Spleen (tissue), 11 donors: ENCODE measurements at regions not wholly inside any gene's neighbourhood (a gene's known extent, or its start where the extent isn't known, plus 50 kb on each side); places are given as distances from the start of the nearest gene placed in this dataset.
"Not testable (repeated sequence)": the region's sequence is repeated elsewhere in the genome, so short reads cannot be mapped to it uniquely, and the experiment has no call there.

Source experiments
- DNase-seq: peaks from one replicate; pipeline ENCODE4 v3.0.0-alpha.2; 2020
- H3K27ac ChIP-seq, 8 donors: fragments of 200-600 bp; sonication (generic) in 7 of 8; 1 replicate in 4 of 8; 2 replicates in 4 of 8; pipeline versions ENCODE4 v1.5.0 to v1.8.0; 2016 to 2021; ENCODE audit warnings: inconsistent platforms in 4 of 8, mild to moderate bottlenecking in 4 of 8, moderate library complexity in 1 of 8
- H3K27me3 ChIP-seq, 7 donors: fragments of 200-600 bp; sonication (generic) in 6 of 7; replicated peaks in 1 of 7; 1 replicate in 4 of 7; 2 replicates in 3 of 7; pipeline versions ENCODE4 v1.5.0 to v1.8.0; 2016 to 2021; ENCODE audit warnings: inconsistent platforms in 3 of 7, mild to moderate bottlenecking in 1 of 7
- H3K36me3 ChIP-seq, 6 donors: fragments of 200-600 bp; sonication (generic) in 5 of 6; 1 replicate in 4 of 6; 2 replicates in 2 of 6; pipeline versions ENCODE4 v1.5.0 to v1.8.0; 2016 to 2021; ENCODE audit warnings: inconsistent platforms in 2 of 6
- H3K4me1 ChIP-seq, 6 donors: fragments of 200-600 bp; sonication (generic) in 5 of 6; 1 replicate in 3 of 6; 2 replicates in 3 of 6; pipeline versions ENCODE4 v1.5.0 to v1.8.0; 2016 to 2021; ENCODE audit warnings: inconsistent platforms in 3 of 6
- H3K4me3 ChIP-seq, 8 donors: fragments of 200-600 bp; sonication (generic) in 7 of 8; 1 replicate in 4 of 8; 2 replicates in 4 of 8; pipeline versions ENCODE4 v1.5.0 to v1.8.0; 2016 to 2021; ENCODE audit warnings: inconsistent platforms in 4 of 8, mild to moderate bottlenecking in 4 of 8, moderate library complexity in 2 of 8
- H3K9me3 ChIP-seq, 8 donors: fragments of 200-600 bp; sonication (generic) in 7 of 8; 1 replicate in 4 of 8; 2 replicates in 4 of 8; pipeline versions ENCODE4 v1.5.0 to v1.8.0; 2016 to 2021; ENCODE audit warnings: inconsistent platforms in 4 of 8
- CTCF ChIP-seq, 11 experiments: fragments of 200-600 bp in 7 of 11; fragments of 450-650 bp in 4 of 11; sonication (generic) in 4 of 11; IDR thresholded peaks in 8 of 11; conservative IDR thresholded peaks in 3 of 11; 1 replicate in 7 of 11; 2 replicates in 4 of 11; pipeline versions ENCODE4 v1.4.0 to v1.8.0; 2016 to 2021; ENCODE audit warnings: antibody characterized with exemption in 11 of 11, inconsistent platforms in 4 of 11, mild to moderate bottlenecking in 1 of 11
- POLR2A ChIP-seq, 3 donors: fragments of 450-650 bp; IDR thresholded peaks; one replicate each; pipeline ENCODE4 v1.5.1; 2017; ENCODE audit warnings: antibody characterized with exemption in 3 of 3, mild to moderate bottlenecking in 1 of 3
- POLR2AphosphoS5 ChIP-seq, 3 donors: sonication (generic); formaldehyde crosslinking; IDR thresholded peaks; one replicate each; pipeline ENCODE4 v1.5.1; 2017; ENCODE audit warnings: antibody characterized with exemption in 3 of 3
- WGBS, 5 donors: extraction: QIAGEN DNeasy Blood & Tissue Kit in 3 of 5; methylation state at CpG; one replicate each; pipeline versions ENCODE4 v1.1.5 to v1.1.7; 2013 to 2018; 5-methylcytosine and 5-hydroxymethylcytosine counted together
- intact Hi-C: fragments of 100-400 bp; cut with DNase I; formaldehyde crosslinking; loops from one replicate; pipeline ENCODE4 v1.15.0; 2023; ENCODE audit warnings: low total_unique reads
- donor health status: healthy with polysubstance abuse.
- donor health status: DM: no; HTN: no; CAD: no; lungs with moderate emphysema.
- donor health status: DM: no; HTN: no; CAD: no.
- donor health status: Bipolar disorder and iron deficiency.
- donor health status: healthy.
- donor health status: DM: no; HTN: no; CAD: no.
- donor health status: DM: yes; HTN: yes; CAD: no.

- no peaks in the 10 kb centered on the region for H3K27me3 ChIP-seq
- DNase-seq = no peak
- H3K36me3 ChIP-seq = no peaks in the 10 kb centered on the region
- TF ChIP-seq CTCF (IDR thresholded peaks at IDR 0.05 in 8 of 11, conservative IDR thresholded peaks at IDR 0.05 in 3 of 11) (no peak), POLR2A (IDR thresholded peaks at IDR 0.05) (no peak), POLR2AphosphoS5 (IDR thresholded peaks at IDR 0.05) (no peak)
- no peak overlapping the region for H3K4me3 ChIP-seq
- H3K9me3 ChIP-seq = no peaks in the 10 kb centered on the region
- WGBS, 5 donors = 53 to 83% (median 67%) methylated on average over 1 of the region's 1 CpG
- no peak overlapping the region for H3K27ac ChIP-seq
- intact Hi-C loops = no loop called here
- H3K4me1 ChIP-seq = no peaks in the 10 kb centered on the region
Measured at GRCh38 chr11:23924226-23924625, 572.6 kb upstream of the LUZP2 start.

DNA sequence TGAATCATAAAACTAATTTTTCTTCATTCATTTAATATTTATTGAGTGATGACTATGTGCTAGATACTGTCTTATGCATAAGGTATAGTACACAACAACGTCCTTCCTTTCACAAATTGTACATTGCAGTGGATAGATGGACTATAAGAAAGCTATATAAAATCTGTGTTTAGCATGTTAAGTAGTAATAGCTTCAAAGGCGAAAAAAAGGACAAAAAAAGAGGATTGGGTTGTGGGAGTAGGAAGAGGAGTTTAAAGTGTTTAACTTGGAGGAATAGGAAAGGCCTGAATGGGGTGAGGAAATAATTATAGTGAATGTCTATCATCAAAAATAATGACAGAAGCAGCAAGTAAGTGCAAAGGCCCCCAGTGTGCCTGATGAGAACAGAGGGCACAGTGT lies 565.4 kb upstream of the LUZP2 start:
- 49 to 81% (median 66%) methylated on average over 2 of the region's 2 CpGs for WGBS, 5 donors
- intact Hi-C loops = no loop called here
- Histone ChIP-seq H3K9me3 (peaks cover 0 to 10% (median 0%) of the 10 kb centered on the region in 8 donors), H3K36me3 (no peaks in the 10 kb centered on the region), H3K4me3 (no peak overlapping the region), H3K4me1 (no peaks in the 10 kb centered on the region), H3K27ac (no peak overlapping the region), H3K27me3 (no peaks in the 10 kb centered on the region)
- DNase-seq = no peak
- TF ChIP-seq POLR2A (IDR thresholded peaks at IDR 0.05) (no peak), POLR2AphosphoS5 (IDR thresholded peaks at IDR 0.05) (no peak), CTCF (IDR thresholded peaks at IDR 0.05 in 8 of 11, conservative IDR thresholded peaks at IDR 0.05 in 3 of 11) (no peak)

DNA sequence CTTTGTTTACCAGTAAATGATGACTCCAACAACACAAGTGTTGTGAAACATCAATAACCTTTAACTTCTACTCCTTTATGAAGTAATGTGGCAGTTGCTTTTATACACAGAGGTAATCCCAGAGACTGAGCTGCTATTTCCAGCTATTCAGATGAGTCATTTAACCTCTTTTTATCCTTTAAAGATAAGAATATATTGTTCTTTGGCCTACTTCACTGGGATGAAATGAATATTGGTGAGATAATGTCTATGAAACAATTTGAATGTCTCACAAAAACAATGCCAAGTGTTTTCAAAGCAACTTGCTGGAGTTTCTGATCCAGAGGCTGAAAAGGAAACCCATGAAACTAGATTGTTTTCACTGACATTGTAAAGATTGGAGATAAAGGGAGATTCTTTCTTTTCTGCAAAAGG lies 564.4 kb upstream of the LUZP2 start:
- Histone ChIP-seq H3K27me3 (no peaks in the 10 kb centered on the region), H3K9me3 (peaks cover 0 to 10% (median 0%) of the 10 kb centered on the region in 8 donors), H3K4me1 (no peaks in the 10 kb centered on the region), H3K4me3 (no peak overlapping the region), H3K36me3 (no peaks in the 10 kb centered on the region), H3K27ac (no peak overlapping the region)
- intact Hi-C loops = no loop called here
- DNase-seq = no peak
- TF ChIP-seq CTCF (IDR thresholded peaks at IDR 0.05 in 8 of 11, conservative IDR thresholded peaks at IDR 0.05 in 3 of 11) = no peak
- no peak for TF ChIP-seq POLR2AphosphoS5 (IDR thresholded peaks at IDR 0.05)
- TF ChIP-seq POLR2A (IDR thresholded peaks at IDR 0.05) = no peak

GRCh38 chr11:23933721-23934120 lies 563.1 kb upstream of the LUZP2 start:
- no peak for DNase-seq
- H3K27me3 ChIP-seq = no peaks in the 10 kb centered on the region
- no peak for TF ChIP-seq POLR2A (IDR thresholded peaks at IDR 0.05)
- no peak for TF ChIP-seq POLR2AphosphoS5 (IDR thresholded peaks at IDR 0.05)
- no peak for TF ChIP-seq CTCF (IDR thresholded peaks at IDR 0.05 in 8 of 11, conservative IDR thresholded peaks at IDR 0.05 in 3 of 11)
- H3K9me3 ChIP-seq = peaks cover 0 to 10% (median 0%) of the 10 kb centered on the region in 8 donors
- 23 to 47% (median 31%) methylated on average over 9 of the region's 9 CpGs for WGBS, 5 donors
- no peak overlapping the region for H3K4me3 ChIP-seq
- no peak overlapping the region for H3K27ac ChIP-seq
- H3K36me3 ChIP-seq = no peaks in the 10 kb centered on the region
- intact Hi-C loops = no loop called here
- no peaks in the 10 kb centered on the region for H3K4me1 ChIP-seq

DNA sequence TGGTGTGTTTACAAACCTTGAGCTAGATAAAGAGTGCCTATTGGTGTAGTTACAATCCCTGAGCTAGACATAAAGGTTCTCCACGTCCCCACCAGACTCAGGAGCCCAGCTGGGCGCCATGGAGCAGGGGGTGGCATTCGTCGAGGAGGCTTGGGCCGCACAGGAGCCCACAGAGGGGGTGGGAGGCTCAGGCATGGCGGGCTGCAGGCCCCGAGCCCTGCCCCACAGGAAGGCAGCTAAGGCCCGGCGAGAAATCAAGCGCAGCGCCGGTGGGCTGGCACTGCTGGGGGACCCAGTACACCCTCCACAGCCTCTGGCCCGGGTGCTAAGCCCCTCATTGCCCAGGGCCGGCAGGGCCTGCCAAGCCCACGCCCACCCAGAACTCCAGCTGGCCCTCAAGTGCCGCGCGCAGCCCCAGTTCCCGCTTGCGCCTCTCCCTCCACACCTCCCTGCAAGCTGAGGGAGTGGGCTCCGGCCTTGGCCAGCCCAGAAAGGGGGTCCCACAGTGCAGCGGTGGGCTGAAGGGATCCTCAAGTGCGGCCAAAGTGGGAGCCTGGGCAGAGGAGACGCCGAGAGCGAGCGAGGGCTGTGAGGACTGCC lies 562.1 kb upstream of the LUZP2 start:
- H3K4me3 ChIP-seq, H3K4me1 ChIP-seq, H3K27me3 ChIP-seq, intact Hi-C loops, DNase-seq, H3K27ac ChIP-seq, H3K36me3 ChIP-seq: not testable (repeated sequence)
- peaks cover 0 to 10% (median 0%) of the 10 kb centered on the region in 8 donors for H3K9me3 ChIP-seq
- 91 to 95% (median 92%) methylated on average over 10 to 27 of the region's 27 CpGs for WGBS, 5 donors

DNA sequence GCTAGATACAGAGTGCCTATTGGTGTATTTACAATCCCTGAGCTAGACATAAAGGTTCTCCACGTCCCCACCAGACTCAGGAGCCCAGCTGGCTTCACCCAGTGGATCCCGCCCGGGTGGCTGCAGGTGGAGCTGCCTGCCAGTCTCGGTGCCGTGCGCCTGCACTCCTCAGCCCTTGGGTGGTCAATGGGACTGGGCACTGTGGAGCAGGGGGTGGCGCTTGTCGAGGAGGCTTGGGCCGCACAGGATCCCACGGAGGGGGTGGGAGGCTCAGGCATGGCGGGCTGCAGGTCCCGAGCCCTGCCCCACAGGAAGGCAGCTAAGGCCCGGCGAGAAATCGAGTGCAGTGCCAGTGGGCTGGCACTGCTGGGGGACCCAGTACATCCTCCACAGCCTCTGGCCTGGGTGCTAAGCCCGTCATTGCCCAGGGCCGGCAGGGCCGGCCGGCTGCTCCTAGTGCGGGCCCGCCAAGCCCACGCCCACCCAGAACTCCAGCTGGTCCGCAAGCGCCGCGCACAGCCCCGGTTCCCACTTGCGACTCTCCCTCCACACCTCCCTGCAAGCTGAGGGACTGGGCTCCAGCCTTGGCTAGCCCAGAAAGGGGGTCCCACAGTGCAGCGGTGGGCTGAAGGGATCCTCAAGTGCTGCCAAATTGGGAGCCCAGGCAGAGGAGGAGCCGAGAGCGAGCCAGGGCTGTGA lies 554.6 kb upstream of the LUZP2 start:
- H3K9me3 ChIP-seq = peaks cover 0 to 12% (median 0%) of the 10 kb centered on the region in 8 donors
- H3K36me3 ChIP-seq, H3K27ac ChIP-seq, H3K4me1 ChIP-seq, H3K4me3 ChIP-seq, H3K27me3 ChIP-seq, DNase-seq, intact Hi-C loops: not testable (repeated sequence)
- 85 to 91% (median 90%) methylated on average over 20 to 31 of the region's 31 CpGs for WGBS, 5 donors
